Esophagus muscularis mucosa (tissue), 4 donors: ENCODE measurements at regions not wholly inside any gene's neighbourhood (a gene's known extent, or its start where the extent isn't known, plus 50 kb on each side); places are given as distances from the start of the nearest gene placed in this dataset.
"Not testable (repeated sequence)": the region's sequence is repeated elsewhere in the genome, so short reads cannot be mapped to it uniquely, and the experiment has no call there.

ENCODE experiments used
- EP300 ChIP-seq: sonication (generic); formaldehyde crosslinking; IDR thresholded peaks from one replicate; pipeline ENCODE4 v1.6.1; 2017; ENCODE audit warnings: antibody characterized with exemption
- POLR2A ChIP-seq: fragments of 450-650 bp; IDR thresholded peaks from one replicate; pipeline ENCODE4 v1.6.1; 2017; ENCODE audit warnings: antibody characterized with exemption, moderate library complexity, mild to moderate bottlenecking, low read depth
- TF ChIP-seq, protein P1 (sequence below), 3 experiments: fragments of 200-600 bp in 2 of 3; fragments of 450-650 bp in 1 of 3; sonication (generic) in 2 of 3; IDR thresholded peaks; one replicate each; pipeline ENCODE4 v1.5.1; 2017 to 2019; ENCODE audit warnings: antibody characterized with exemption in 3 of 3, mild to moderate bottlenecking in 2 of 3, moderate library complexity in 1 of 3

DNA sequence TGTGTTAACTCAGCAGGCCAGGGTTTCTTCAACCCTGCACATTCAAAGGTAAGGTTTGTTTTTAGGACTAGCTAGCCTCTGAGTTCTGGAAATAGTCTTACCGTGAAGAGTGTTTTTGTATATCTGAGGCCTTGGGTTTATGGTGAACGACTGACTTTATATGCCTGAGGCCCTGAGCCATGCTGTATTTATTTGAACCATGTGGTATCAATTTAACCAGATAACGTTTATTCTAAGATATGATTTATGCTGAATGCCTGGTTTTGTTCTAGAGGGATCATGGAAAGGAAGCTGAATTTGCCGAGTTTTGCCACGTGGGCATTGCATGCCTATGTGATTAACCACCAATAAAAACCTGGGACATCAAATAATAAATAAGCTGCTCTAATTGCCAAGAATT lies 607.2 kb upstream of the TPTE start:
- TF ChIP-seq, protein P1, sequence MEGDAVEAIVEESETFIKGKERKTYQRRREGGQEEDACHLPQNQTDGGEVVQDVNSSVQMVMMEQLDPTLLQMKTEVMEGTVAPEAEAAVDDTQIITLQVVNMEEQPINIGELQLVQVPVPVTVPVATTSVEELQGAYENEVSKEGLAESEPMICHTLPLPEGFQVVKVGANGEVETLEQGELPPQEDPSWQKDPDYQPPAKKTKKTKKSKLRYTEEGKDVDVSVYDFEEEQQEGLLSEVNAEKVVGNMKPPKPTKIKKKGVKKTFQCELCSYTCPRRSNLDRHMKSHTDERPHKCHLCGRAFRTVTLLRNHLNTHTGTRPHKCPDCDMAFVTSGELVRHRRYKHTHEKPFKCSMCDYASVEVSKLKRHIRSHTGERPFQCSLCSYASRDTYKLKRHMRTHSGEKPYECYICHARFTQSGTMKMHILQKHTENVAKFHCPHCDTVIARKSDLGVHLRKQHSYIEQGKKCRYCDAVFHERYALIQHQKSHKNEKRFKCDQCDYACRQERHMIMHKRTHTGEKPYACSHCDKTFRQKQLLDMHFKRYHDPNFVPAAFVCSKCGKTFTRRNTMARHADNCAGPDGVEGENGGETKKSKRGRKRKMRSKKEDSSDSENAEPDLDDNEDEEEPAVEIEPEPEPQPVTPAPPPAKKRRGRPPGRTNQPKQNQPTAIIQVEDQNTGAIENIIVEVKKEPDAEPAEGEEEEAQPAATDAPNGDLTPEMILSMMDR (IDR thresholded peaks at IDR 0.05) = not testable (repeated sequence)
- not testable (repeated sequence) for TF ChIP-seq POLR2A, EP300
